ENCODE measurements at regions not wholly inside any gene's neighbourhood (a gene's known extent, or its start where the extent isn't known, plus 50 kb on each side); places are given as distances from the start of the nearest gene placed in this dataset.

DNA sequence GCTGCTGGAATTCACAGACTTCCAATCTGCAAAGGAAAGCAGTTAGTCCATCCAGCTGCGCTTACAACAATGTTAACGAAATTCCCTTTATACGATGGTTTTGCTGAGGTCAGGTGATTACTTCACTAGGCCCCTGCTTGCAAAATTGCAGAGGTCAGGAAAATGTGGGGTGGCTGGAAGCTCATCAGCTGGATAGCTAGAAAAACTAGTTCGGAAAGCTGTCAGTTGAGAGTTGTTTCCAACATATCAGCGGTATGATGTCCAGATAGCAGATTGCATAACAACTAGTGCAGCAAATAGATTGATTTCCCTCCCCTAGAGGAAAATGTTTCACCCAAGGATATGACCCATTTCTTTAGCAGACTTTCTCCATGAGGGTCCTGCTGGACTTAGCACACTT lies 2021.1 kb upstream of the CELF4 start:
- no TSS peak for BruUV-seq (replicated peaks)

GRCh38 chr18:39574897-39575296 lies 2009.3 kb upstream of the CELF4 start:
- H2AFZ ChIP-seq (ENCODE audit: low read depth, low read length): no peak overlapping the region
- H3K27ac ChIP-seq (ENCODE audit: insufficient read depth, low read depth, low read length): no peak overlapping the region
- H3K9ac ChIP-seq (replicated peaks; ENCODE audit: extremely low read depth, insufficient read depth, low read length): no peak overlapping the region
- intact Hi-C loops (cut with micrococcal nuclease): loop anchor here (2.0 to 10.0 kb wide), 3 partner anchors 270 to 584 kb away; no protein-coding TSS in a partner anchor
- ChIA-PET POLR2A (no interaction called here), CTCF (interaction anchor here (0.9 to 2.7 kb wide), 4 partner anchors 266 to 1796 kb away, joined by 3 to 11 read pairs (median 4); no protein-coding TSS in a partner anchor)
- H3K27me3 ChIP-seq (ENCODE audit: control insufficient read depth in 2 of 2, insufficient read depth in 2 of 2, low read length in 2 of 2): no peaks in the 10 kb centered on the region
- H3K79me2 ChIP-seq (ENCODE audit: control insufficient read depth, insufficient read depth, low read length): no peaks in the 10 kb centered on the region
- H4K20me1 ChIP-seq (replicated peaks; ENCODE audit: control insufficient read depth, extremely low read depth, insufficient read depth, low read length): no peaks in the 10 kb centered on the region
- BruUV-seq (replicated peaks): no TSS peak
- H3K4me2 ChIP-seq (ENCODE audit: insufficient read depth, low read length): no peak overlapping the region
- dilution Hi-C loops (cut with MboI; ENCODE audit: extremely low pct_ligation_motif_present, low sequenced_read_pairs): no loop called here
- FAIRE-seq (no peak), DNase-seq (ENCODE audit: low read depth, low spot score) (no peak)
- no peaks in the 10 kb centered on the region for H3K9me1 ChIP-seq (replicated peaks; ENCODE audit: control insufficient read depth, extremely low read depth, insufficient read depth, low read length)
- no peaks in the 10 kb centered on the region for H3K4me1 ChIP-seq (ENCODE audit: control insufficient read depth, extremely low read depth, insufficient read depth, low read length)
- H3K4me3 ChIP-seq (replicated peaks in 1 of 3; ENCODE audit: insufficient read depth in 1 of 3, low read depth in 1 of 3, low read length in 3 of 3): no peak overlapping the region
- no peak for TF ChIP-seq FOS (IDR thresholded peaks at IDR 0.05; ENCODE audit: borderline replicate concordance, insufficient read depth, low read length)
- no peak for TF ChIP-seq JUN (IDR thresholded peaks at IDR 0.05; ENCODE audit: borderline replicate concordance, insufficient read depth, insufficient read length, low read depth)
- no peak for TF ChIP-seq CTCF (IDR thresholded peaks at IDR 0.05; ENCODE audit: extremely low read depth in 1 of 2, insufficient read depth in 1 of 2, low read depth in 1 of 2, low read length in 2 of 2)
- TF ChIP-seq MAX (IDR thresholded peaks at IDR 0.05; ENCODE audit: insufficient read depth, insufficient read length): no peak
- TF ChIP-seq MYC (IDR thresholded peaks at IDR 0.05; ENCODE audit: low read depth, low read length): no peak
- no peak for TF ChIP-seq GATA2 (IDR thresholded peaks at IDR 0.05; ENCODE audit: insufficient read depth, insufficient read length, low read depth, low read length)
- TF ChIP-seq POLR2AphosphoS5 (IDR thresholded peaks at IDR 0.05; ENCODE audit: insufficient read depth, low read depth, low read length): no peak
- TF ChIP-seq EZH2 (IDR thresholded peaks at IDR 0.05; ENCODE audit: borderline replicate concordance, low read depth, low read length, severe bottlenecking): no peak
- TF ChIP-seq POLR2A (IDR thresholded peaks at IDR 0.05; ENCODE audit: low read depth, low read length): no peak
- no peaks in the 10 kb centered on the region for H3K9me3 ChIP-seq (replicated peaks; ENCODE audit: control insufficient read depth, insufficient read depth, low read length)
- H3K36me3 ChIP-seq (ENCODE audit: control insufficient read depth in 2 of 2, extremely low read depth in 1 of 2, insufficient read depth in 2 of 2, low read length in 2 of 2): no peaks in the 10 kb centered on the region

More for the DNA sequence above, 2021.1 kb upstream of the CELF4 start:
- no peaks in the 10 kb centered on the region for H3K27me3 ChIP-seq (ENCODE audit: control insufficient read depth in 2 of 2, insufficient read depth in 2 of 2, low read length in 2 of 2)
- no peak overlapping the region for H3K4me3 ChIP-seq (replicated peaks in 1 of 3; ENCODE audit: insufficient read depth in 1 of 3, low read depth in 1 of 3, low read length in 3 of 3)
- no peaks in the 10 kb centered on the region for H3K4me1 ChIP-seq (ENCODE audit: control insufficient read depth, extremely low read depth, insufficient read depth, low read length)
- H3K79me2 ChIP-seq (ENCODE audit: control insufficient read depth, insufficient read depth, low read length): no peaks in the 10 kb centered on the region
- no peak overlapping the region for H2AFZ ChIP-seq (ENCODE audit: low read depth, low read length)
- DNase-seq (ENCODE audit: low read depth, low spot score) (no peak), FAIRE-seq (peak; percentile 47)
- no peak for TF ChIP-seq MYC (IDR thresholded peaks at IDR 0.05; ENCODE audit: low read depth, low read length)
- no peak for TF ChIP-seq FOS (IDR thresholded peaks at IDR 0.05; ENCODE audit: borderline replicate concordance, insufficient read depth, low read length)
- no peaks in the 10 kb centered on the region for H3K9me3 ChIP-seq (replicated peaks; ENCODE audit: control insufficient read depth, insufficient read depth, low read length)
- ChIA-PET POLR2A (no interaction called here), CTCF (no interaction called here)
- no peaks in the 10 kb centered on the region for H3K9me1 ChIP-seq (replicated peaks; ENCODE audit: control insufficient read depth, extremely low read depth, insufficient read depth, low read length)
- H3K4me2 ChIP-seq (ENCODE audit: insufficient read depth, low read length): no peak overlapping the region
- no peaks in the 10 kb centered on the region for H3K36me3 ChIP-seq (ENCODE audit: control insufficient read depth in 2 of 2, extremely low read depth in 1 of 2, insufficient read depth in 2 of 2, low read length in 2 of 2)
- H3K27ac ChIP-seq (ENCODE audit: insufficient read depth, low read depth, low read length): no peak overlapping the region
- dilution Hi-C loops (cut with MboI; ENCODE audit: extremely low pct_ligation_motif_present, low sequenced_read_pairs): no loop called here
- no peaks in the 10 kb centered on the region for H4K20me1 ChIP-seq (replicated peaks; ENCODE audit: control insufficient read depth, extremely low read depth, insufficient read depth, low read length)
- intact Hi-C loops (cut with micrococcal nuclease): loop anchor here (10.0 kb wide), 1 partner anchor 828 kb away; no protein-coding TSS in a partner anchor
- H3K9ac ChIP-seq (replicated peaks; ENCODE audit: extremely low read depth, insufficient read depth, low read length): no peak overlapping the region

Data from endothelial cell of umbilical vein (primary cell).